GM12878 (cell line): ENCODE measurements at regions not wholly inside any gene's neighbourhood (a gene's known extent, or its start where the extent isn't known, plus 50 kb on each side); places are given as distances from the start of the nearest gene placed in this dataset.
"Not testable (repeated sequence)": the region's sequence is repeated elsewhere in the genome, so short reads cannot be mapped to it uniquely, and the experiment has no call there.

ENCODE experiments used
- ATAC-seq: fragments of 200-7000 bp; cut with Tn5 transposase; 3 replicates; pipeline ENCODE4 v1.9.1; 2020; ENCODE audit warnings: mild to moderate bottlenecking, moderate library complexity
- BruUV-seq: library from RNA; stranded (reverse); fragments of 400-500 nt; replicated peaks from 2 replicates; lab custom pipeline; 2021; lab: Mats Ljungman, UMichigan
- CTCF ChIA-PET: fragments of 300-600 bp; sonication (Branson Sonifier 250); formaldehyde crosslinking; extraction: SDS; loops from one replicate; lab custom pipeline; 2021; ENCODE audit warnings: inconsistent platforms; lab: Yijun Ruan, JAX
- POLR2A ChIA-PET: fragments of 350-600 bp; formaldehyde crosslinking; extraction: SDS; loops from one replicate; lab custom pipeline; 2021; ENCODE audit warnings: inconsistent platforms; lab: Charles Lee
- RAD21 ChIA-PET: fragments of 300-600 bp; sonication (Branson Sonifier 250); formaldehyde crosslinking; loops from one replicate; lab custom pipeline; 2023; ENCODE audit warnings: antibody characterized with exemption; ENCODE audit not compliant: unreplicated experiment; lab: Charles Lee
- SMC1A ChIA-PET: fragments of 300-600 bp; sonication (Branson Sonifier 250); formaldehyde crosslinking; loops from one replicate; lab custom pipeline; 2023; ENCODE audit not compliant: unreplicated experiment, uncharacterized antibody; lab: Charles Lee
- DNase-seq: peaks from one replicate; pipeline ENCODE4 v3.0.0-alpha.2; 2011; ENCODE audit warnings: low read depth, low spot score
- FAIRE-seq: peaks from 3 replicates; lab custom pipeline; 2011; peaks lifted over from hg19 to GRCh38; lab: Jason Lieb, UNC
- H2AFZ ChIP-seq: 2 replicates; pipeline ENCODE4 v1.6.0; 2011; ENCODE audit warnings: low read depth, low read length, control low read depth; ENCODE audit not compliant: control insufficient read depth
- H3K27ac ChIP-seq: 2 replicates; pipeline ENCODE4 v1.5.1; 2011; ENCODE audit warnings: control low read depth; ENCODE audit not compliant: control insufficient read depth, insufficient read depth
- H3K27me3 ChIP-seq, 2 experiments: replicated peaks in 1 of 2; 2 replicates each; pipeline versions ENCODE4 v1.6.0 to v1.6.1; 2011; ENCODE audit warnings: low read length in 1 of 2; ENCODE audit not compliant: control insufficient read depth in 2 of 2, insufficient read depth in 2 of 2
- H3K36me3 ChIP-seq, 2 experiments: 2 replicates each; pipeline ENCODE4 v1.5.1; 2011; ENCODE audit warnings: low read length in 1 of 2; ENCODE audit not compliant: control insufficient read depth in 2 of 2, insufficient read depth in 2 of 2
- H3K4me1 ChIP-seq: 2 replicates; pipeline ENCODE4 v1.6.1; 2011; ENCODE audit warnings: mild to moderate bottlenecking, low read length, moderate library complexity, mixed read lengths; ENCODE audit not compliant: control insufficient read depth, insufficient read depth
- H3K4me2 ChIP-seq: 2 replicates; pipeline ENCODE4 v1.6.0; 2011; ENCODE audit warnings: control low read depth; ENCODE audit not compliant: control insufficient read depth, insufficient read depth
- H3K4me3 ChIP-seq: fragments of 200-600 bp; sonication (generic); 2 replicates; pipeline ENCODE4 v1.5.1; 2016
- H3K79me2 ChIP-seq: 2 replicates; pipeline ENCODE4 v1.6.0; 2011; ENCODE audit warnings: low read length; ENCODE audit not compliant: control insufficient read depth, insufficient read depth
- H3K9ac ChIP-seq: 2 replicates; pipeline ENCODE4 v1.8.0; 2011; ENCODE audit warnings: low read length, control low read depth, mixed read lengths; ENCODE audit not compliant: control insufficient read depth, insufficient read depth
- H3K9me3 ChIP-seq: replicated peaks from 3 replicates; pipeline ENCODE4 v1.5.1; 2011; ENCODE audit warnings: mild to moderate bottlenecking, low read length; ENCODE audit not compliant: control insufficient read depth, insufficient read depth
- H4K20me1 ChIP-seq: 2 replicates; pipeline ENCODE4 v1.6.0; 2011; ENCODE audit not compliant: control insufficient read depth, insufficient read depth
- ETV6 ChIP-seq, 2 experiments: fragments of 450-650 bp in 1 of 2; IDR thresholded peaks in 1 of 2; conservative IDR thresholded peaks in 1 of 2; 2 replicates each; pipeline ENCODE4 v1.6.1; 2014; ENCODE audit warnings: antibody characterized with exemption in 1 of 2, borderline replicate concordance in 1 of 2, low read depth in 1 of 2, mild to moderate bottlenecking in 1 of 2, moderate library complexity in 1 of 2
- GATAD2B ChIP-seq: fragments of 450-650 bp; conservative IDR thresholded peaks from 2 replicates; pipeline ENCODE4 v1.6.1; 2017; ENCODE audit warnings: low read depth, mild to moderate bottlenecking, moderate library complexity
- WRNIP1 ChIP-seq: IDR thresholded peaks from 2 replicates; pipeline ENCODE4 v1.6.1; 2011; ENCODE audit warnings: low read depth, low read length, improper control_type of control experiment, borderline replicate concordance
- WGBS: methylation state at CpG from one replicate; pipeline ENCODE4 v1.1.6; 2016; ENCODE audit warnings: low lambda C conversion rate; ENCODE audit not compliant: insufficient replicate concordance, insufficient coverage; ENCODE audit errors: missing lambda C conversion rate; 5-methylcytosine and 5-hydroxymethylcytosine counted together
- in situ Hi-C: fragments of 300-500 bp; cut with MboI; formaldehyde crosslinking; loops from 9 replicates; pipeline ENCODE4 v1.14.3; 2018; ENCODE audit warnings: mixed read lengths
- intact Hi-C: fragments of 100-400 bp; cut with micrococcal nuclease; formaldehyde crosslinking; loops from one replicate; pipeline ENCODE4 v1.14.2; 2022; ENCODE audit not compliant: unreplicated experiment

GRCh38 chr2:208674919-208675318 is 268.3 kb downstream of the PTH2R start:
- TF ChIP-seq WRNIP1 (no peak), GATAD2B (no peak), ETV6 (conservative IDR thresholded peaks at IDR 0.05 in 1 of 2, IDR thresholded peaks at IDR 0.05 in 1 of 2; ENCODE audit: borderline replicate concordance in 1 of 2, low read depth in 1 of 2) (no peak)
- TF ChIP-seq, all 136 proteins: peak for 0
- Histone ChIP-seq H3K4me3 (no peak overlapping the region), H2AFZ (no peak overlapping the region), H3K9me3 (no peaks in the 10 kb centered on the region), H3K27me3 (no peaks in the 10 kb centered on the region), H4K20me1 (no peaks in the 10 kb centered on the region), H3K4me2 (no peak overlapping the region), H3K36me3 (no peaks in the 10 kb centered on the region), H3K27ac (no peak overlapping the region), H3K79me2 (no peaks in the 10 kb centered on the region), H3K4me1 (no peaks in the 10 kb centered on the region), H3K9ac (no peak overlapping the region)
- intact Hi-C loops (no loop called here), in situ Hi-C loops (no loop called here)
- SMC1A ChIA-PET: no interaction called here
- ATAC-seq (no peak), DNase-seq (no peak), FAIRE-seq (no peak)
- POLR2A ChIA-PET: no interaction called here
- RAD21 ChIA-PET: no interaction called here
- CTCF ChIA-PET: no interaction called here
- WGBS: 19% methylated on average over 2 of the region's 2 CpGs
- BruUV-seq: no TSS peak

GRCh38 chr2:208685929-208686328 is 279.3 kb downstream of the PTH2R start:
- H3K4me2 ChIP-seq, DNase-seq, H3K4me1 ChIP-seq, H3K9ac ChIP-seq, FAIRE-seq, RAD21 ChIA-PET, CTCF ChIA-PET, ATAC-seq, SMC1A ChIA-PET, H4K20me1 ChIP-seq, POLR2A ChIA-PET, in situ Hi-C loops, H3K4me3 ChIP-seq, intact Hi-C loops, H2AFZ ChIP-seq, H3K36me3 ChIP-seq, H3K27me3 ChIP-seq, H3K79me2 ChIP-seq, H3K27ac ChIP-seq, H3K9me3 ChIP-seq, BruUV-seq: not testable (repeated sequence)
- WGBS: 51% methylated on average over 13 of the region's 13 CpGs
